Muscle layer of colon (tissue), 2 donors: ENCODE measurements at regions not wholly inside any gene's neighbourhood (a gene's known extent, or its start where the extent isn't known, plus 50 kb on each side); places are given as distances from the start of the nearest gene placed in this dataset.

Source experiments
- H3K27ac ChIP-seq: one replicate; pipeline ENCODE4 v1.7.0; 2013; ENCODE audit warnings: low read depth, mild to moderate bottlenecking, low read length, moderate library complexity
- H3K27me3 ChIP-seq, 2 donors: one replicate each; pipeline ENCODE4 v1.7.0; 2013; ENCODE audit warnings: low read length in 2 of 2, mild to moderate bottlenecking in 2 of 2; ENCODE audit not compliant: insufficient read depth in 2 of 2, control insufficient read depth in 1 of 2
- H3K36me3 ChIP-seq: one replicate; pipeline ENCODE4 v1.7.0; 2013; ENCODE audit warnings: mild to moderate bottlenecking, low read length; ENCODE audit not compliant: insufficient read depth
- H3K4me1 ChIP-seq: one replicate; pipeline ENCODE4 v1.7.0; 2013; ENCODE audit warnings: mild to moderate bottlenecking, low read length; ENCODE audit not compliant: insufficient read depth
- H3K4me3 ChIP-seq, 2 donors: one replicate each; pipeline ENCODE4 v1.7.0; 2013; ENCODE audit warnings: low read length in 2 of 2, low read depth in 1 of 2, mild to moderate bottlenecking in 1 of 2, moderate library complexity in 1 of 2
- H3K9ac ChIP-seq: one replicate; pipeline ENCODE4 v1.7.0; 2013; ENCODE audit warnings: low read length
- H3K9me3 ChIP-seq: one replicate; pipeline ENCODE4 v1.7.0; 2013; ENCODE audit warnings: mild to moderate bottlenecking, low read length
- donor health status: abdominal sarcoma.
- donor health status: Adenocarcinoma of cecum.

GRCh38 chr10:37634351-37634880 lies 223.0 kb downstream of the ZNF248 start:
- Histone ChIP-seq H3K4me1 (no peaks in the 10 kb centered on the region), H3K27ac (no peak overlapping the region), H3K9ac (no peak overlapping the region), H3K27me3 (no peaks in the 10 kb centered on the region), H3K9me3 (no peaks in the 10 kb centered on the region), H3K36me3 (no peaks in the 10 kb centered on the region), H3K4me3 (no peak overlapping the region)

GRCh38 chr10:37632641-37633040 lies 224.8 kb downstream of the ZNF248 start:
- H3K9me3 ChIP-seq: no peaks in the 10 kb centered on the region

GRCh38 chr10:37623506-37623905 lies 233.9 kb downstream of the ZNF248 start:
- Histone ChIP-seq H3K9me3 (no peaks in the 10 kb centered on the region), H3K4me1 (peaks cover 4% of the 10 kb centered on the region), H3K9ac (no peak overlapping the region), H3K27ac (no peak overlapping the region), H3K36me3 (no peaks in the 10 kb centered on the region), H3K4me3 (no peak overlapping the region), H3K27me3 (no peaks in the 10 kb centered on the region)

More at GRCh38 chr10:37632641-37633040, 224.8 kb downstream of the ZNF248 start:
- Histone ChIP-seq H3K27me3 (no peaks in the 10 kb centered on the region), H3K27ac (no peak overlapping the region), H3K4me1 (no peaks in the 10 kb centered on the region), H3K4me3 (no peak overlapping the region), H3K36me3 (no peaks in the 10 kb centered on the region), H3K9ac (no peak overlapping the region)

- H3K27ac ChIP-seq: no peak overlapping the region
- no peak overlapping the region for H3K4me3 ChIP-seq
- H3K36me3 ChIP-seq: no peaks in the 10 kb centered on the region
- H3K27me3 ChIP-seq: no peaks in the 10 kb centered on the region
- H3K9ac ChIP-seq: no peak overlapping the region
- H3K9me3 ChIP-seq: no peaks in the 10 kb centered on the region
- H3K4me1 ChIP-seq: peaks cover 4% of the 10 kb centered on the region
Observed at GRCh38 chr10:37619336-37619735, 238.1 kb downstream of the ZNF248 start.

- H3K9me3 ChIP-seq: no peaks in the 10 kb centered on the region
- H3K4me3 ChIP-seq: no peak overlapping the region
- H3K4me1 ChIP-seq: no peaks in the 10 kb centered on the region
- H3K27ac ChIP-seq: no peak overlapping the region
- H3K9ac ChIP-seq: no peak overlapping the region
- no peaks in the 10 kb centered on the region for H3K36me3 ChIP-seq
- no peaks in the 10 kb centered on the region for H3K27me3 ChIP-seq
Observed at GRCh38 chr10:37588299-37588698, 269.1 kb downstream of the ZNF248 start.

GRCh38 chr10:37584643-37585042 lies 272.8 kb downstream of the ZNF248 start:
- Histone ChIP-seq H3K9me3 (no peaks in the 10 kb centered on the region), H3K27ac (no peak overlapping the region), H3K27me3 (no peaks in the 10 kb centered on the region), H3K4me3 (no peak overlapping the region), H3K9ac (no peak overlapping the region), H3K4me1 (no peaks in the 10 kb centered on the region), H3K36me3 (no peaks in the 10 kb centered on the region)

GRCh38 chr10:37582237-37582636 lies 275.2 kb downstream of the ZNF248 start:
- Histone ChIP-seq H3K36me3 (no peaks in the 10 kb centered on the region), H3K4me3 (no peak overlapping the region), H3K27ac (no peak overlapping the region)

GRCh38 chr10:37576154-37576553 lies 281.3 kb downstream of the ZNF248 start:
- Histone ChIP-seq H3K4me1 (no peaks in the 10 kb centered on the region), H3K27ac (no peak overlapping the region), H3K9ac (no peak overlapping the region), H3K9me3 (peaks cover 3% of the 10 kb centered on the region), H3K27me3 (no peaks in the 10 kb centered on the region), H3K36me3 (no peaks in the 10 kb centered on the region), H3K4me3 (no peak overlapping the region)

More at GRCh38 chr10:37582237-37582636, 275.2 kb downstream of the ZNF248 start:
- H3K9ac ChIP-seq: no peak overlapping the region
- no peaks in the 10 kb centered on the region for H3K9me3 ChIP-seq
- no peaks in the 10 kb centered on the region for H3K27me3 ChIP-seq
- H3K4me1 ChIP-seq: no peaks in the 10 kb centered on the region

GRCh38 chr10:37572206-37572605 lies 285.2 kb downstream of the ZNF248 start:
- peaks cover 4% of the 10 kb centered on the region for H3K9me3 ChIP-seq
- H3K4me3 ChIP-seq: no peak overlapping the region
- H3K9ac ChIP-seq: no peak overlapping the region
- no peaks in the 10 kb centered on the region for H3K27me3 ChIP-seq
- no peaks in the 10 kb centered on the region for H3K36me3 ChIP-seq
- no peaks in the 10 kb centered on the region for H3K4me1 ChIP-seq
- no peak overlapping the region for H3K27ac ChIP-seq

GRCh38 chr10:37566332-37566731 lies 291.1 kb downstream of the ZNF248 start:
- no peaks in the 10 kb centered on the region for H3K4me1 ChIP-seq
- H3K27me3 ChIP-seq: no peaks in the 10 kb centered on the region
- H3K9me3 ChIP-seq: peaks cover 2% of the 10 kb centered on the region
- no peak overlapping the region for H3K4me3 ChIP-seq
- H3K9ac ChIP-seq: no peak overlapping the region
- H3K36me3 ChIP-seq: no peaks in the 10 kb centered on the region
- H3K27ac ChIP-seq: no peak overlapping the region

GRCh38 chr10:37563715-37564108 lies 293.7 kb downstream of the ZNF248 start:
- Histone ChIP-seq H3K4me1 (no peaks in the 10 kb centered on the region), H3K36me3 (no peaks in the 10 kb centered on the region), H3K27me3 (no peaks in the 10 kb centered on the region), H3K9ac (no peak overlapping the region), H3K9me3 (no peaks in the 10 kb centered on the region), H3K4me3 (no peak overlapping the region), H3K27ac (no peak overlapping the region)

GRCh38 chr10:37563107-37563714 lies 294.2 kb downstream of the ZNF248 start:
- no peak overlapping the region for H3K27ac ChIP-seq

More at GRCh38 chr10:37563107-37563714, 294.2 kb downstream of the ZNF248 start:
- no peak overlapping the region for H3K9ac ChIP-seq
- no peaks in the 10 kb centered on the region for H3K9me3 ChIP-seq
- H3K4me3 ChIP-seq: no peak overlapping the region
- H3K4me1 ChIP-seq: no peaks in the 10 kb centered on the region
- no peaks in the 10 kb centered on the region for H3K36me3 ChIP-seq
- no peaks in the 10 kb centered on the region for H3K27me3 ChIP-seq
